GM12878 (cell line): ENCODE measurements at regions not wholly inside any gene's neighbourhood (a gene's known extent, or its start where the extent isn't known, plus 50 kb on each side); places are given as distances from the start of the nearest gene placed in this dataset.

ENCODE experiments used
- CTCF ChIP-seq, 3 experiments: IDR thresholded peaks in 2 of 3; conservative IDR thresholded peaks in 1 of 3; 2 replicates each; pipeline ENCODE4 v1.5.1; 2011; ENCODE audit warnings: low read depth in 3 of 3, low read length in 3 of 3, mild to moderate bottlenecking in 3 of 3, control low read depth in 2 of 3, moderate library complexity in 2 of 3, inconsistent platforms in 1 of 3, mixed read lengths in 1 of 3; ENCODE audit not compliant: control insufficient read depth in 2 of 3, insufficient read depth in 1 of 3; ENCODE audit errors: extremely low read depth in 1 of 3
- EP300 ChIP-seq, 2 experiments: fragments of 150-350 bp in 1 of 2; IDR thresholded peaks; 2 replicates each; pipeline ENCODE4 v1.6.1; 2011 to 2012; ENCODE audit warnings: low read depth in 2 of 2, low read length in 2 of 2, borderline replicate concordance in 1 of 2, improper control_type of control experiment in 1 of 2, inconsistent platforms in 1 of 2; ENCODE audit not compliant: control insufficient read depth in 1 of 2
- HCFC1 ChIP-seq: fragments of 150-350 bp; IDR thresholded peaks from 2 replicates; pipeline ENCODE4 v1.6.1; 2014; ENCODE audit warnings: low read length
- NFIC ChIP-seq: IDR thresholded peaks from 2 replicates; pipeline ENCODE4 v1.6.1; 2012; ENCODE audit warnings: low read depth, mild to moderate bottlenecking, inconsistent platforms, low read length, moderate library complexity
- NR2F1 ChIP-seq: fragments of 450-650 bp; conservative IDR thresholded peaks from 2 replicates; pipeline ENCODE4 v1.6.1; 2017; ENCODE audit warnings: mild to moderate bottlenecking
- RBBP5 ChIP-seq: fragments of 200-600 bp; sonication (generic); conservative IDR thresholded peaks from 2 replicates; pipeline ENCODE4 v1.6.1; 2016
- REST ChIP-seq: IDR thresholded peaks from 2 replicates; pipeline ENCODE4 v1.6.1; 2012; ENCODE audit warnings: mild to moderate bottlenecking, low read depth, low read length
- TARDBP ChIP-seq: IDR thresholded peaks from 2 replicates; pipeline ENCODE4 v1.6.1; 2016; ENCODE audit warnings: borderline replicate concordance

- TF ChIP-seq HCFC1 (no peak), CTCF (IDR thresholded peaks at IDR 0.05 in 2 of 3, conservative IDR thresholded peaks at IDR 0.05 in 1 of 3; ENCODE audit: control insufficient read depth in 2 of 3, extremely low read depth in 1 of 3, insufficient read depth in 1 of 3, low read depth in 3 of 3, low read length in 3 of 3) (no peak), NFIC (no peak), TARDBP (no peak), REST (no peak), EP300 (IDR thresholded peaks at IDR 0.05; ENCODE audit: borderline replicate concordance in 1 of 2, control insufficient read depth in 1 of 2, low read depth in 2 of 2, low read length in 2 of 2) (no peak), RBBP5 (no peak), NR2F1 (no peak)
Measured at GRCh38 chr7:116113310-116113709, 82.7 kb upstream of the TFEC start.
